ENCODE measurements at regions not wholly inside any gene's neighbourhood (a gene's known extent, or its start where the extent isn't known, plus 50 kb on each side); places are given as distances from the start of the nearest gene placed in this dataset.

- no peak overlapping the region for H3K4me3 ChIP-seq (ENCODE audit: low read depth, low read length)
- no peak for TF ChIP-seq CTCF (IDR thresholded peaks at IDR 0.05; ENCODE audit: low read depth, low read length)
Observed at GRCh38 chr15:31482122-31482922, 155.7 kb downstream of the KLF13 start.

- H3K4me3 ChIP-seq (ENCODE audit: low read depth, low read length) = no peak overlapping the region
- no peak for TF ChIP-seq CTCF (IDR thresholded peaks at IDR 0.05; ENCODE audit: low read depth, low read length)
Observed at GRCh38 chr15:31483053-31483985, 156.7 kb downstream of the KLF13 start.

GRCh38 chr15:31483986-31484951 is 157.6 kb downstream of the KLF13 start:
- no peak overlapping the region for H3K4me3 ChIP-seq (ENCODE audit: low read depth, low read length)
- TF ChIP-seq CTCF (IDR thresholded peaks at IDR 0.05; ENCODE audit: low read depth, low read length) = no peak

DNA sequence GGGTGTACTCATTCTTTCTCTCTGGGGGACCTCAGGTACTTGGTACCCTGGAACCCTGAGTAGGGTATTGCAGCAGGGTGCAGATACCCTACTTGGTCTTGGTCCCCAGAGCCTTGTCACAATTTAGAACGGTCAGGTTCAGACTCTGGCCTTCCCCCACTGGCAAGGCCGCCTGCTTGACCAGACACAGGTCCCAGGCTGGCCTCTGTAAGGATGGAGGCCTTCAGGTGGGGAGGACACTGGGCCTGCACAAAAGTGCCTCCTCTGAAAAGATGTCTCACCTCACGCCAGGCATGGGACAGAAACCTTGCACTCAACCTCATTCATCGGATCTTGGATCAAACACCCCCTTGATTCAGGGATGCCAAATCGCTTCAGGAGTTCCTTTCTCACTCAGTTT is 158.4 kb downstream of the KLF13 start:
- H3K4me3 ChIP-seq (ENCODE audit: low read depth, low read length) = no peak overlapping the region

DNA sequence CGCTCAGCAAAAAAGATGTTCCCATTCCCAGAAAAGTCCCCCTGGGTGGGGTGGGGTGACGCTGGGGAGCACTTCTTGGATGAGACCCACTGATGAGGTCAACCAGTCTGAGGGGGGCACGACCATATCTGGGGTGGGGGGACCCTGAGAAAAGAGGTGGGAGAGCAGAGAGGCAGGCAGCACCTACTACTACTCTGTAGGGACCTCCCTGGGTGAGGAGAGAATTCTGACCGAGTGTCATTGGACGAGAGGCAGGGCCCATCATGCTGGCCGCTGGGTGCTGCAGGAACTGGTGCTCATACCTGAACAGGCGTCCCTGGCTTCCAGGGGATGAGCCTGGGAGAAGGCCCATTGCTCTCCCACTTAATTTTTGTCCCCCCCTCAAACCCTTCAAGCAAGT is 158.8 kb downstream of the KLF13 start:
- TF ChIP-seq CTCF (IDR thresholded peaks at IDR 0.05; ENCODE audit: low read depth, low read length) = no peak
- no peak overlapping the region for H3K4me3 ChIP-seq (ENCODE audit: low read depth, low read length)

More for the DNA sequence above, 158.4 kb downstream of the KLF13 start:
- no peak for TF ChIP-seq CTCF (IDR thresholded peaks at IDR 0.05; ENCODE audit: low read depth, low read length)

GRCh38 chr15:31485911-31486461 is 159.4 kb downstream of the KLF13 start:
- no peak overlapping the region for H3K4me3 ChIP-seq (ENCODE audit: low read depth, low read length)
- TF ChIP-seq CTCF (IDR thresholded peaks at IDR 0.05; ENCODE audit: low read depth, low read length) = no peak
